ENCODE measurements at regions not wholly inside any gene's neighbourhood (a gene's known extent, or its start where the extent isn't known, plus 50 kb on each side); places are given as distances from the start of the nearest gene placed in this dataset.
"Not testable (repeated sequence)": the region's sequence is repeated elsewhere in the genome, so short reads cannot be mapped to it uniquely, and the experiment has no call there.

- not testable (repeated sequence) for DNase-seq
These were observed 155.3 kb downstream of the LAT start for GRCh38 chr16:29139901-29140855.

GRCh38 chr16:29139261-29139802 lies 154.5 kb downstream of the LAT start:
- DNase-seq = no peak

- DNase-seq = not testable (repeated sequence)
These were observed 153.8 kb downstream of the LAT start for GRCh38 chr16:29138698-29139097.

- not testable (repeated sequence) for DNase-seq
These were observed 153.2 kb downstream of the LAT start for GRCh38 chr16:29137894-29138662.

GRCh38 chr16:29137461-29137860 lies 152.6 kb downstream of the LAT start:
- DNase-seq = not testable (repeated sequence)

GRCh38 chr16:29136916-29137315 lies 152.1 kb downstream of the LAT start:
- DNase-seq = not testable (repeated sequence)

- DNase-seq = not testable (repeated sequence)
These were observed 151.3 kb downstream of the LAT start for GRCh38 chr16:29136046-29136696.

GRCh38 chr16:29135098-29135497 lies 150.2 kb downstream of the LAT start:
- DNase-seq = not testable (repeated sequence)

GRCh38 chr16:29133681-29134430 lies 149.0 kb downstream of the LAT start:
- not testable (repeated sequence) for DNase-seq

GRCh38 chr16:29132869-29133268 lies 148.0 kb downstream of the LAT start:
- DNase-seq = not testable (repeated sequence)

GRCh38 chr16:29132444-29132843 lies 147.6 kb downstream of the LAT start:
- DNase-seq = not testable (repeated sequence)

GRCh38 chr16:29130901-29131851 lies 146.3 kb downstream of the LAT start:
- DNase-seq = not testable (repeated sequence)

GRCh38 chr16:29130131-29130711 lies 145.4 kb downstream of the LAT start:
- DNase-seq = not testable (repeated sequence)

GRCh38 chr16:29129458-29130038 lies 144.7 kb downstream of the LAT start:
- not testable (repeated sequence) for DNase-seq

GRCh38 chr16:29128732-29129457 lies 144.0 kb downstream of the LAT start:
- not testable (repeated sequence) for DNase-seq

- DNase-seq = not testable (repeated sequence)
These were observed 143.1 kb downstream of the LAT start for GRCh38 chr16:29127806-29128420.

- no peak for DNase-seq
These were observed 141.8 kb downstream of the LAT start for GRCh38 chr16:29126616-29127015.

GRCh38 chr16:29126057-29126494 lies 141.2 kb downstream of the LAT start:
- no peak for DNase-seq

- DNase-seq = no peak
These were observed 140.0 kb downstream of the LAT start for GRCh38 chr16:29124828-29125227.
